Neural progenitor cell (in vitro differentiated cells): ENCODE measurements at regions not wholly inside any gene's neighbourhood (a gene's known extent, or its start where the extent isn't known, plus 50 kb on each side); places are given as distances from the start of the nearest gene placed in this dataset.

Experiments
- CTCF ChIP-seq: fragments of 200-600 bp; sonication (generic); IDR thresholded peaks from 2 replicates; pipeline ENCODE4 v1.5.1; 2017; ENCODE audit warnings: antibody characterized with exemption, mild to moderate bottlenecking
- EZH2 ChIP-seq: fragments of 200-600 bp; sonication (generic); IDR thresholded peaks from 2 replicates; pipeline ENCODE4 v1.6.1; 2017; ENCODE audit warnings: antibody characterized with exemption, mild to moderate bottlenecking, moderate library complexity

GRCh38 chr22:22042009-22042408 lies 59.4 kb upstream of the TOP3B start:
- TF ChIP-seq CTCF (no peak), EZH2 (no peak)
